ENCODE measurements at regions not wholly inside any gene's neighbourhood (a gene's known extent, or its start where the extent isn't known, plus 50 kb on each side); places are given as distances from the start of the nearest gene placed in this dataset.

- TF ChIP-seq, protein P1, sequence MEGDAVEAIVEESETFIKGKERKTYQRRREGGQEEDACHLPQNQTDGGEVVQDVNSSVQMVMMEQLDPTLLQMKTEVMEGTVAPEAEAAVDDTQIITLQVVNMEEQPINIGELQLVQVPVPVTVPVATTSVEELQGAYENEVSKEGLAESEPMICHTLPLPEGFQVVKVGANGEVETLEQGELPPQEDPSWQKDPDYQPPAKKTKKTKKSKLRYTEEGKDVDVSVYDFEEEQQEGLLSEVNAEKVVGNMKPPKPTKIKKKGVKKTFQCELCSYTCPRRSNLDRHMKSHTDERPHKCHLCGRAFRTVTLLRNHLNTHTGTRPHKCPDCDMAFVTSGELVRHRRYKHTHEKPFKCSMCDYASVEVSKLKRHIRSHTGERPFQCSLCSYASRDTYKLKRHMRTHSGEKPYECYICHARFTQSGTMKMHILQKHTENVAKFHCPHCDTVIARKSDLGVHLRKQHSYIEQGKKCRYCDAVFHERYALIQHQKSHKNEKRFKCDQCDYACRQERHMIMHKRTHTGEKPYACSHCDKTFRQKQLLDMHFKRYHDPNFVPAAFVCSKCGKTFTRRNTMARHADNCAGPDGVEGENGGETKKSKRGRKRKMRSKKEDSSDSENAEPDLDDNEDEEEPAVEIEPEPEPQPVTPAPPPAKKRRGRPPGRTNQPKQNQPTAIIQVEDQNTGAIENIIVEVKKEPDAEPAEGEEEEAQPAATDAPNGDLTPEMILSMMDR (IDR thresholded peaks at IDR 0.05): no peak
- TF ChIP-seq POLR2A (IDR thresholded peaks at IDR 0.05): no peak
- no peak for TF ChIP-seq POLR2AphosphoS5 (IDR thresholded peaks at IDR 0.05)
Observed at GRCh38 chr16:17940584-17941364, 395.8 kb downstream of the NPIPA8 start.

All from breast epithelium (tissue), 3 donors.